HCT116 (cell line): ENCODE measurements at regions not wholly inside any gene's neighbourhood (a gene's known extent, or its start where the extent isn't known, plus 50 kb on each side); places are given as distances from the start of the nearest gene placed in this dataset.

ENCODE experiments used
- JUND ChIP-seq: IDR thresholded peaks from 2 replicates; pipeline ENCODE4 v1.6.1; 2012
- POLR2A ChIP-seq: IDR thresholded peaks from 2 replicates; pipeline ENCODE4 v1.7.0; 2011; ENCODE audit warnings: borderline replicate concordance; ENCODE audit not compliant: insufficient read depth, insufficient read length; ENCODE audit errors: extremely low read depth
- YY1 ChIP-seq: IDR thresholded peaks from 2 replicates; pipeline ENCODE4 v1.6.1; 2011; ENCODE audit warnings: low read length, low read depth, moderate library complexity, mild to moderate bottlenecking; ENCODE audit not compliant: insufficient replicate concordance; ENCODE audit errors: extremely low read depth
- TF ChIP-seq, protein P1 (sequence below), 3 experiments: fragments of 200-600 bp in 1 of 3; sonication (generic) in 1 of 3; IDR thresholded peaks in 2 of 3; conservative IDR thresholded peaks in 1 of 3; 2 replicates each; pipeline ENCODE4 v1.5.1; 2012 to 2017; ENCODE audit warnings: low read depth in 2 of 3, low read length in 2 of 3, antibody characterized with exemption in 1 of 3, borderline replicate concordance in 1 of 3, control low read depth in 1 of 3, mild to moderate bottlenecking in 1 of 3, mixed read lengths in 1 of 3, mixed run types in 1 of 3, moderate library complexity in 1 of 3; ENCODE audit not compliant: insufficient read depth in 1 of 3
- TF ChIP-seq, protein P2 (sequence below): IDR thresholded peaks from 2 replicates; pipeline ENCODE4 v1.6.1; 2012; ENCODE audit warnings: low read depth

DNA sequence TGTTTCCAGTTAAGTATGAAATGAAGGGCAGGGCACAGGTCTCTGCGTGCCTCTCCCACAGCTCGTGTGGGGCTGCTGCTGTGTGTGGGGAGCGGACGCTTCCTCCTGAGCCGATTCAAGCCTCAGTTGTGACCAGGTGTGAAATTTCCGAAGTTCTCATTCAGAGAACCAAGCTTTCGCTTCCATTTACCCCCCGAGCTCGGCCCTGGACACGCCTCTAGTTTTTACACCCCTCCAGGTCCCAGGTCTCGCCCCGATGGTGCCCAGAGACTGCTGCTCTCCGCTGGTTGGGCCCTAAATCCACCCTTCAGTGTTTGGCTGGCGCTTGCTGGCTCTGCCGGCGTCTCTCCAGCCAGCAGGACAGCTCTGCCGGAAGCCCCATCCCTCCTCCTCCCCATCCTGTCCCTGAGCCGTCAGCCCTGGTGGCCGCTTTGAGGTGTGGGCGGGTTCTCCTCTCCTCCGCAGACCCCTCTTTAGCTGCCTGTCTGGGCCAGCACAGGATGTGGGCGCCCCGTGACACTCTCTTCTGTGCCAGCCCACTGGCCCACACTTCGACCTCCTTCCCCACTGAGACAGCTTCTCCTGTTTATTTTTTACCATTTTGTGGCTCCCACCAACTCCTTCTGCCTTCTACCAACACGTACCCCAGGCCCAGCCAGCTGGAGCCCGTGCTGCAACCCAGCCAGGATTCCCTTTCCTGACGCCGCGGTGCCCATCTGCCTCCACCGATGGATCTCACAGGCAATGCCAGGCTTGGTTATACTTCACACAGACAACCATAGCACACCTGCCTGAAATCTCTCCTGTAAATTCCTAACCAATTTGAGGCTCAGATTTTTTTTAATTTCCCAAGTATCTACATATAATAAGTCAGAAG, 142.8 kb downstream of the DLL1 start:
- TF ChIP-seq, protein P1, sequence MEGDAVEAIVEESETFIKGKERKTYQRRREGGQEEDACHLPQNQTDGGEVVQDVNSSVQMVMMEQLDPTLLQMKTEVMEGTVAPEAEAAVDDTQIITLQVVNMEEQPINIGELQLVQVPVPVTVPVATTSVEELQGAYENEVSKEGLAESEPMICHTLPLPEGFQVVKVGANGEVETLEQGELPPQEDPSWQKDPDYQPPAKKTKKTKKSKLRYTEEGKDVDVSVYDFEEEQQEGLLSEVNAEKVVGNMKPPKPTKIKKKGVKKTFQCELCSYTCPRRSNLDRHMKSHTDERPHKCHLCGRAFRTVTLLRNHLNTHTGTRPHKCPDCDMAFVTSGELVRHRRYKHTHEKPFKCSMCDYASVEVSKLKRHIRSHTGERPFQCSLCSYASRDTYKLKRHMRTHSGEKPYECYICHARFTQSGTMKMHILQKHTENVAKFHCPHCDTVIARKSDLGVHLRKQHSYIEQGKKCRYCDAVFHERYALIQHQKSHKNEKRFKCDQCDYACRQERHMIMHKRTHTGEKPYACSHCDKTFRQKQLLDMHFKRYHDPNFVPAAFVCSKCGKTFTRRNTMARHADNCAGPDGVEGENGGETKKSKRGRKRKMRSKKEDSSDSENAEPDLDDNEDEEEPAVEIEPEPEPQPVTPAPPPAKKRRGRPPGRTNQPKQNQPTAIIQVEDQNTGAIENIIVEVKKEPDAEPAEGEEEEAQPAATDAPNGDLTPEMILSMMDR (IDR thresholded peaks at IDR 0.05 in 2 of 3, conservative IDR thresholded peaks at IDR 0.05 in 1 of 3; ENCODE audit: borderline replicate concordance in 1 of 3, insufficient read depth in 1 of 3, low read depth in 2 of 3, low read length in 2 of 3) = no peak
- TF ChIP-seq JUND (no peak), YY1 (no peak), POLR2A (no peak)
- TF ChIP-seq, protein P2, sequence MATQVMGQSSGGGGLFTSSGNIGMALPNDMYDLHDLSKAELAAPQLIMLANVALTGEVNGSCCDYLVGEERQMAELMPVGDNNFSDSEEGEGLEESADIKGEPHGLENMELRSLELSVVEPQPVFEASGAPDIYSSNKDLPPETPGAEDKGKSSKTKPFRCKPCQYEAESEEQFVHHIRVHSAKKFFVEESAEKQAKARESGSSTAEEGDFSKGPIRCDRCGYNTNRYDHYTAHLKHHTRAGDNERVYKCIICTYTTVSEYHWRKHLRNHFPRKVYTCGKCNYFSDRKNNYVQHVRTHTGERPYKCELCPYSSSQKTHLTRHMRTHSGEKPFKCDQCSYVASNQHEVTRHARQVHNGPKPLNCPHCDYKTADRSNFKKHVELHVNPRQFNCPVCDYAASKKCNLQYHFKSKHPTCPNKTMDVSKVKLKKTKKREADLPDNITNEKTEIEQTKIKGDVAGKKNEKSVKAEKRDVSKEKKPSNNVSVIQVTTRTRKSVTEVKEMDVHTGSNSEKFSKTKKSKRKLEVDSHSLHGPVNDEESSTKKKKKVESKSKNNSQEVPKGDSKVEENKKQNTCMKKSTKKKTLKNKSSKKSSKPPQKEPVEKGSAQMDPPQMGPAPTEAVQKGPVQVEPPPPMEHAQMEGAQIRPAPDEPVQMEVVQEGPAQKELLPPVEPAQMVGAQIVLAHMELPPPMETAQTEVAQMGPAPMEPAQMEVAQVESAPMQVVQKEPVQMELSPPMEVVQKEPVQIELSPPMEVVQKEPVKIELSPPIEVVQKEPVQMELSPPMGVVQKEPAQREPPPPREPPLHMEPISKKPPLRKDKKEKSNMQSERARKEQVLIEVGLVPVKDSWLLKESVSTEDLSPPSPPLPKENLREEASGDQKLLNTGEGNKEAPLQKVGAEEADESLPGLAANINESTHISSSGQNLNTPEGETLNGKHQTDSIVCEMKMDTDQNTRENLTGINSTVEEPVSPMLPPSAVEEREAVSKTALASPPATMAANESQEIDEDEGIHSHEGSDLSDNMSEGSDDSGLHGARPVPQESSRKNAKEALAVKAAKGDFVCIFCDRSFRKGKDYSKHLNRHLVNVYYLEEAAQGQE = no peak
